B cell (primary cell): ENCODE measurements at regions not wholly inside any gene's neighbourhood (a gene's known extent, or its start where the extent isn't known, plus 50 kb on each side); places are given as distances from the start of the nearest gene placed in this dataset.

Source experiments
- EZH2 ChIP-seq: IDR thresholded peaks from 2 replicates; pipeline ENCODE4 v1.6.1; 2012; ENCODE audit warnings: borderline replicate concordance, low read depth, mild to moderate bottlenecking, moderate library complexity, low read length; ENCODE audit not compliant: insufficient read depth, poor library complexity, severe bottlenecking
- TF ChIP-seq, protein P1 (sequence below): fragments of 200-600 bp; IDR thresholded peaks from one replicate; pipeline ENCODE4 v1.8.0; 2022; ENCODE audit warnings: antibody characterized with exemption, mild to moderate bottlenecking

DNA sequence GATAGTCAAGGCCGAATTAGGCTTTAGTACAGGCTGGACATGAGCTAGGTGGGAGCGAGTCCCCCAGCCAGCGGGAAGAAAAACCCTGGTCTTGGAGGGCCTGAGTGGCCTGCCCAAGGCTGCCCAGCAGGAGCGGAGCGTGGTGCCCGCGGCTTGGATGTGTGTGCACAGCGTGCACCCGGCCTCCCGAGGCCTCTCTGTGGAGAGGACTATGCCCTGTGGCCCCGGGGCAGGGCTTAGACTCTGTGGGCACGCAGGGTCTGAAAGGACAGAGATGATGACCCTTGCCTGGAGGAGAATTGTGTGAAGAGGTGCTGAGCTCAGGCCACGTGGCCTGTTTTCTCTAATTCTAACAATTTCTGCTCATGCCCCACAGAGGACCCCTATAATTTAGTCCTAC is 124.6 kb upstream of the IQSEC1 start:
- TF ChIP-seq, protein P1, sequence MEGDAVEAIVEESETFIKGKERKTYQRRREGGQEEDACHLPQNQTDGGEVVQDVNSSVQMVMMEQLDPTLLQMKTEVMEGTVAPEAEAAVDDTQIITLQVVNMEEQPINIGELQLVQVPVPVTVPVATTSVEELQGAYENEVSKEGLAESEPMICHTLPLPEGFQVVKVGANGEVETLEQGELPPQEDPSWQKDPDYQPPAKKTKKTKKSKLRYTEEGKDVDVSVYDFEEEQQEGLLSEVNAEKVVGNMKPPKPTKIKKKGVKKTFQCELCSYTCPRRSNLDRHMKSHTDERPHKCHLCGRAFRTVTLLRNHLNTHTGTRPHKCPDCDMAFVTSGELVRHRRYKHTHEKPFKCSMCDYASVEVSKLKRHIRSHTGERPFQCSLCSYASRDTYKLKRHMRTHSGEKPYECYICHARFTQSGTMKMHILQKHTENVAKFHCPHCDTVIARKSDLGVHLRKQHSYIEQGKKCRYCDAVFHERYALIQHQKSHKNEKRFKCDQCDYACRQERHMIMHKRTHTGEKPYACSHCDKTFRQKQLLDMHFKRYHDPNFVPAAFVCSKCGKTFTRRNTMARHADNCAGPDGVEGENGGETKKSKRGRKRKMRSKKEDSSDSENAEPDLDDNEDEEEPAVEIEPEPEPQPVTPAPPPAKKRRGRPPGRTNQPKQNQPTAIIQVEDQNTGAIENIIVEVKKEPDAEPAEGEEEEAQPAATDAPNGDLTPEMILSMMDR, result no peak
- TF ChIP-seq EZH2, result no peak
